Choroid plexus epithelial cell (primary cell): ENCODE measurements at regions not wholly inside any gene's neighbourhood (a gene's known extent, or its start where the extent isn't known, plus 50 kb on each side); places are given as distances from the start of the nearest gene placed in this dataset.

Experiments
- DNase-seq: peaks from one replicate; pipeline ENCODE4 v3.0.0-alpha.2; 2010; ENCODE audit warnings: low read depth
- H3K4me3 ChIP-seq: 2 replicates; pipeline ENCODE4 v1.5.1; 2011; ENCODE audit warnings: low read depth, mild to moderate bottlenecking, control low read depth, low read length, moderate library complexity
- TF ChIP-seq, protein P1 (sequence below): conservative IDR thresholded peaks from 2 replicates; pipeline ENCODE4 v1.5.1; 2011; ENCODE audit warnings: low read depth, mild to moderate bottlenecking, control low read depth, inconsistent platforms, low read length, moderate library complexity

DNA sequence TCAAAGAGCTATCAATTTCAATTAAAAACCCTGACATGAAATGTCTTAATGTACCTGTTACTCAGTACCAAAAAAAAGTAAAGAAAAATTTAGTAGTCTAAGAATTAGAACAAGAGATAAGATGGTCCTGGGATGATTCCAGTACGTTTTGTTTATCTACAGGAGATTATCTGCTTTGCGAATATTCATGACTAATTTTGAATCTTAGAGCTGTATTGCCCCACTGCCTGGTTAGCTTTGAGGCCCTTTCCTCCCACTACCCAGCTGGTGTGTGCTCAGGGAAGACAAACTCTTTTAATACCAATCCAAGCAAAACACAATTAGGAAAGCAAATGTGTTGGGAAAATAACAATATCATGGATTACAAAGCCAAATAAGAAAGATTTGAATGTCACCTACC, 263.5 kb downstream of the FOXG1 start:
- TF ChIP-seq, protein P1, sequence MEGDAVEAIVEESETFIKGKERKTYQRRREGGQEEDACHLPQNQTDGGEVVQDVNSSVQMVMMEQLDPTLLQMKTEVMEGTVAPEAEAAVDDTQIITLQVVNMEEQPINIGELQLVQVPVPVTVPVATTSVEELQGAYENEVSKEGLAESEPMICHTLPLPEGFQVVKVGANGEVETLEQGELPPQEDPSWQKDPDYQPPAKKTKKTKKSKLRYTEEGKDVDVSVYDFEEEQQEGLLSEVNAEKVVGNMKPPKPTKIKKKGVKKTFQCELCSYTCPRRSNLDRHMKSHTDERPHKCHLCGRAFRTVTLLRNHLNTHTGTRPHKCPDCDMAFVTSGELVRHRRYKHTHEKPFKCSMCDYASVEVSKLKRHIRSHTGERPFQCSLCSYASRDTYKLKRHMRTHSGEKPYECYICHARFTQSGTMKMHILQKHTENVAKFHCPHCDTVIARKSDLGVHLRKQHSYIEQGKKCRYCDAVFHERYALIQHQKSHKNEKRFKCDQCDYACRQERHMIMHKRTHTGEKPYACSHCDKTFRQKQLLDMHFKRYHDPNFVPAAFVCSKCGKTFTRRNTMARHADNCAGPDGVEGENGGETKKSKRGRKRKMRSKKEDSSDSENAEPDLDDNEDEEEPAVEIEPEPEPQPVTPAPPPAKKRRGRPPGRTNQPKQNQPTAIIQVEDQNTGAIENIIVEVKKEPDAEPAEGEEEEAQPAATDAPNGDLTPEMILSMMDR: no peak
- H3K4me3 ChIP-seq: no peak overlapping the region
- DNase-seq: no peak

DNA sequence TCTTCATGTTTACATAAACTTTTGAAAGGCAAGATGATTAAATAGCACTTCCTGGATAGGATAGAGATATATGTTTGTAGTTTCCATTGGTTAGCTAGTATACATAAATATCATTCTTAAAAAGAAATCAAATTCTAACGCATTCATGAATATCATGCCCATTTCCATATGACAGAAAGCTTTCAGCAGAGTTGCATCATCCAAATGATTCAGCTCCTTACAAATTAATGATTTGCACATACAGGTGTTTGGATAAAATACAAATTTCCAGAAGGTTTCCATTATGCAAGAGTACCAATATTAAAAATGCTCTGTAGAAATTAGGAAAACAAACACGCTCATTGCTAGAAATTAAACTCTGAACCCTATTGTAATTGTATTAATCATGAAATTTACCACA, 264.4 kb downstream of the FOXG1 start:
- H3K4me3 ChIP-seq: no peak overlapping the region
- TF ChIP-seq, protein P1: no peak
- DNase-seq: no peak

DNA sequence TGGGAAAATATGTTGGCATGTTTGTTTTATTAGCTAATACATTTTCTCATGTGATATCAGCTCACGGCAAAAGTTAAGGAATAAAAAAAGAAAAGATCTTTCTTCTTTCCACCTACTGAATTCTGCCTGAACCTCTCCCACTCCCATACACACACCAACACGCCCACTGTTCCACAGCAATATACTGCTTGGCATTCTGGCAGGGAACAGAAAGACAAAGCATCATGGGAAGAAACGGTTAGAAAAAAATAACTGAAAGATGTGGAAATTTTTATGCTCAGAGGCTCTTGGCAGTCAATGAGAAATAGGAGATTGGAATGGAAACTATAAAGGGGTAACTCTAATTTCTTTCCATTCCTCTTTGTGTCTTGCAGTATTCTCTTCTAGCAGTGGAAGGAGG, 268.5 kb downstream of the FOXG1 start:
- H3K4me3 ChIP-seq: no peak overlapping the region
- no peak for DNase-seq
- TF ChIP-seq, protein P1: no peak

DNA sequence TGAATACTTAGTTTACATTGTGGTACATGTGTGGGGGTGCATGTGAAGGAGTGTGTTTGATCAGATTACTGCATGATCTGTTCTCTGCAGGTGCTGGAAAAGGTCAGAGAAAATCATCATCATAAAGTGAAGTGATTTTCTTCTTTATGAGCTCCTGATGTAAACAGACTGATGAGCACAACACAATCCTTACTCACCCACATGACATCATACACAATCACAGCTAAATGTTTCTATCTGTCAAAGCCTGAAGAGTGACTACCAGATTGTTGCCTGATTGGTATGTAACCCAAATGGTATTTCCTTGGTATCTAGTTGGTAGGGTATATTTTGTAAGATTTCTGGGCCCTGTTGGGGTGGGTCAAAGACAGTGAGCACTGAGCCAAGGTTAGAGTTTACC, 270.8 kb downstream of the FOXG1 start:
- TF ChIP-seq, protein P1: no peak
- DNase-seq: peak; percentile 10
- no peak overlapping the region for H3K4me3 ChIP-seq

DNA sequence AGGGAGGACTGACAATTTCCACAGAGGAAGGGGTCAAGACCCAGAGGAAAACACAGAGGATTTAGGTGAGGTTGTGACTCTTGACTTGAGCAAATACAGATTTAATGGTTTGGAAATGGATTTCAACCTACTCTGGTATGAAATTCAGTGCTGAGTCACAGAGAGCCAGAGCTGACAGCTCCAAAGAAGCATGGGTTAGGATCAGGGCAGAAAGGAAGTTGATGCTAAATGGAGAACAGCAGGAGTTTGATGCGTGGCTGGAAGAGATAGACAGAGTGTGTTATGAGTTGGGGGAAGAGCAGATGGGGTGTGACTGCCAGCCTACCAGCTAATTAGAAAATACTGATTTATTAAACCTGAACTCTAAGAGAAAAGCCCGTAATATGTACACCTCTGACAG, 272.6 kb downstream of the FOXG1 start:
- H3K4me3 ChIP-seq: no peak overlapping the region
- TF ChIP-seq, protein P1: no peak
- peak; percentile 48 for DNase-seq

DNA sequence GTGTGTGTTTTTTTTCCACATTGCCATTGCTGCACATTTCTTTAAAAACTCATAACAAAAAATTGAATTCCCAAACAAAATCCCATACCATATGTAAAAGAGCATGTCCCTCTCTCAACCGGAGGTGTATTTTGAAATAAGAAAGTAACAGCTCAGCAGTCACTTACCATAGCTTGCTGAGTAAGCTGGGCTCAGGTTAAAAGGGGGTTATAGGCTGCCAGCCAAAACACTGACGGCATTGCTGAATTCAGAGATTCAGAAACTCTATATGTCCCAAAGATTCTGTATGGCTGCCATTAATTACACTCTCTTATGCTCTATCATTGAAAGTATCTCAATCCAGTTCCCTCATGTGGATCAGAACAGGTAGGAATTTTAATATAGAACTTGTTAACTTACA, 276.0 kb downstream of the FOXG1 start:
- TF ChIP-seq, protein P1: no peak
- DNase-seq: no peak
- no peak overlapping the region for H3K4me3 ChIP-seq

DNA sequence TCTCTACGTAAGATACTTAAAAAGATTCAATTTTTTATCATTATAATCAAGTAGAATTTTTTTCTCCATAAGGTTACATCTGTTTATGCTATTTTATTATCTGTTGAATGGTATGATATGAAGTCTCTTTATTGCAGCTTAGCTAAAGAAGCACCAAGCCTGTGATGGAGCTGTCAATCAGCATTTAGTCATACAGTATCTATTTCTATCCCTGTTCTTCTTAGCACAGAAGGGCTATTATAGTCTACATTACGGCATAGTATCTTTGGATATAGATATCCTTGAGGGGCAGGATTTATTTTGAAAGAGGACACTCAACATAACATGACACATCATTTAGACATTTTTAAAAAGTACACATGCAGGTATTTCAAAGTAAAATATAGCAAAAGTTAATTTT, 277.1 kb downstream of the FOXG1 start:
- DNase-seq: no peak
- TF ChIP-seq, protein P1: no peak
- no peak overlapping the region for H3K4me3 ChIP-seq
